Activated T-helper 17 cell treated with anti-CD3 and anti-CD28 coated beads, Interleukin-2, amount 50 U/mL, for 72 hours (primary cell): ENCODE measurements at regions not wholly inside any gene's neighbourhood (a gene's known extent, or its start where the extent isn't known, plus 50 kb on each side); places are given as distances from the start of the nearest gene placed in this dataset.

ENCODE experiments used
- ATAC-seq: fragments of 150-1000 bp; cut with Tn5 transposase; replicated peaks from 2 replicates; pipeline ENCODE4 v1.10.0; 2021; ENCODE audit warnings: mild to moderate bottlenecking, moderate library complexity
- H3K27ac Mint-ChIP-seq: one replicate; pipeline ENCODE4 v1.8.0; 2022; ENCODE audit warnings: mixed read lengths
- H3K27me3 Mint-ChIP-seq: one replicate; pipeline ENCODE4 v1.8.0; 2022; ENCODE audit warnings: mixed read lengths
- H3K36me3 Mint-ChIP-seq: one replicate; pipeline ENCODE4 v1.8.0; 2022; ENCODE audit warnings: low read depth, mild to moderate bottlenecking, mixed read lengths
- H3K4me1 Mint-ChIP-seq: one replicate; pipeline ENCODE4 v1.8.0; 2022; ENCODE audit warnings: mixed read lengths
- H3K4me3 Mint-ChIP-seq: one replicate; pipeline ENCODE4 v1.8.0; 2022; ENCODE audit warnings: mild to moderate bottlenecking, mixed read lengths
- H3K9me3 Mint-ChIP-seq: one replicate; pipeline ENCODE4 v1.8.0; 2022; ENCODE audit warnings: mixed read lengths

GRCh38 chr16:14366974-14367707 is 262.9 kb downstream of the PARN start:
- H3K27ac Mint-ChIP-seq: no peak overlapping the region
- H3K9me3 Mint-ChIP-seq: no peaks in the 10 kb centered on the region
- no peak for ATAC-seq

GRCh38 chr16:14366447-14366846 is 263.6 kb downstream of the PARN start:
- H3K9me3 Mint-ChIP-seq: no peaks in the 10 kb centered on the region
- H3K27ac Mint-ChIP-seq: no peak overlapping the region
- no peaks in the 10 kb centered on the region for H3K36me3 Mint-ChIP-seq
- no peak for ATAC-seq
- no peak overlapping the region for H3K4me3 Mint-ChIP-seq
- no peaks in the 10 kb centered on the region for H3K4me1 Mint-ChIP-seq
- H3K27me3 Mint-ChIP-seq: peaks cover 5% of the 10 kb centered on the region

More at GRCh38 chr16:14366974-14367707, 262.9 kb downstream of the PARN start:
- H3K4me3 Mint-ChIP-seq: no peak overlapping the region
- peaks cover 5% of the 10 kb centered on the region for H3K27me3 Mint-ChIP-seq
- H3K4me1 Mint-ChIP-seq: no peaks in the 10 kb centered on the region
- no peaks in the 10 kb centered on the region for H3K36me3 Mint-ChIP-seq

GRCh38 chr16:14365200-14365851 is 264.7 kb downstream of the PARN start:
- ATAC-seq: no peak
- Mint-ChIP-seq H3K9me3 (no peaks in the 10 kb centered on the region), H3K36me3 (no peaks in the 10 kb centered on the region), H3K4me3 (no peak overlapping the region), H3K27me3 (peaks cover 5% of the 10 kb centered on the region), H3K27ac (no peak overlapping the region), H3K4me1 (no peaks in the 10 kb centered on the region)

GRCh38 chr16:14364386-14365199 is 265.5 kb downstream of the PARN start:
- peaks cover 5% of the 10 kb centered on the region for H3K27me3 Mint-ChIP-seq
- no peaks in the 10 kb centered on the region for H3K36me3 Mint-ChIP-seq
- ATAC-seq: no peak
- H3K4me1 Mint-ChIP-seq: no peaks in the 10 kb centered on the region
- H3K4me3 Mint-ChIP-seq: no peak overlapping the region
- no peaks in the 10 kb centered on the region for H3K9me3 Mint-ChIP-seq
- H3K27ac Mint-ChIP-seq: no peak overlapping the region

- Mint-ChIP-seq H3K36me3 (no peaks in the 10 kb centered on the region), H3K4me3 (no peak overlapping the region), H3K4me1 (no peaks in the 10 kb centered on the region), H3K27me3 (peaks cover 7% of the 10 kb centered on the region), H3K27ac (no peak overlapping the region), H3K9me3 (no peaks in the 10 kb centered on the region)
- no peak for ATAC-seq
Measured at GRCh38 chr16:14364112-14364385, 266.0 kb downstream of the PARN start.

- Mint-ChIP-seq H3K9me3 (no peaks in the 10 kb centered on the region), H3K27ac (no peak overlapping the region), H3K4me3 (no peak overlapping the region), H3K36me3 (no peaks in the 10 kb centered on the region), H3K27me3 (peaks cover 10% of the 10 kb centered on the region), H3K4me1 (no peaks in the 10 kb centered on the region)
- no peak for ATAC-seq
Measured at GRCh38 chr16:14362774-14363371, 267.2 kb downstream of the PARN start.

GRCh38 chr16:14360326-14361037 is 269.6 kb downstream of the PARN start:
- Mint-ChIP-seq H3K9me3 (no peaks in the 10 kb centered on the region), H3K27me3 (peaks cover 10% of the 10 kb centered on the region), H3K4me3 (no peak overlapping the region), H3K36me3 (no peaks in the 10 kb centered on the region), H3K4me1 (peaks cover 2% of the 10 kb centered on the region), H3K27ac (no peak overlapping the region)
- ATAC-seq: no peak

GRCh38 chr16:14358697-14359305 is 271.3 kb downstream of the PARN start:
- H3K9me3 Mint-ChIP-seq: no peaks in the 10 kb centered on the region
- H3K4me3 Mint-ChIP-seq: no peak overlapping the region
- H3K27me3 Mint-ChIP-seq: peaks cover 10% of the 10 kb centered on the region
- H3K36me3 Mint-ChIP-seq: no peaks in the 10 kb centered on the region
- no peak overlapping the region for H3K27ac Mint-ChIP-seq
- no peak for ATAC-seq
- peaks cover 8% of the 10 kb centered on the region for H3K4me1 Mint-ChIP-seq

- no peaks in the 10 kb centered on the region for H3K36me3 Mint-ChIP-seq
- H3K9me3 Mint-ChIP-seq: no peaks in the 10 kb centered on the region
- peaks cover 5% of the 10 kb centered on the region for H3K27me3 Mint-ChIP-seq
- H3K4me1 Mint-ChIP-seq: peaks cover 8% of the 10 kb centered on the region
- no peak overlapping the region for H3K4me3 Mint-ChIP-seq
- H3K27ac Mint-ChIP-seq: no peak overlapping the region
- ATAC-seq: no peak
Measured at GRCh38 chr16:14357328-14357727, 272.7 kb downstream of the PARN start.

GRCh38 chr16:14356064-14356463 is 274.0 kb downstream of the PARN start:
- Mint-ChIP-seq H3K4me1 (peaks cover 8% of the 10 kb centered on the region), H3K27ac (no peak overlapping the region), H3K27me3 (peaks cover 5% of the 10 kb centered on the region), H3K36me3 (no peaks in the 10 kb centered on the region), H3K4me3 (no peak overlapping the region), H3K9me3 (no peaks in the 10 kb centered on the region)
- ATAC-seq: no peak

GRCh38 chr16:14354561-14355351 is 275.3 kb downstream of the PARN start:
- peaks cover 8% of the 10 kb centered on the region for H3K4me1 Mint-ChIP-seq
- no peaks in the 10 kb centered on the region for H3K36me3 Mint-ChIP-seq
- H3K4me3 Mint-ChIP-seq: peak overlapping the region; percentile 53
- no peaks in the 10 kb centered on the region for H3K9me3 Mint-ChIP-seq
- peak; percentile 96 for ATAC-seq
- H3K27ac Mint-ChIP-seq: peak overlapping the region; percentile 5
- H3K27me3 Mint-ChIP-seq: peaks cover 5% of the 10 kb centered on the region

- Mint-ChIP-seq H3K27me3 (peaks cover 3% of the 10 kb centered on the region), H3K4me3 (no peak overlapping the region), H3K36me3 (no peaks in the 10 kb centered on the region), H3K4me1 (peaks cover 8% of the 10 kb centered on the region), H3K9me3 (no peaks in the 10 kb centered on the region), H3K27ac (no peak overlapping the region)
- no peak for ATAC-seq
Measured at GRCh38 chr16:14353340-14353739, 276.7 kb downstream of the PARN start.

GRCh38 chr16:14351647-14352046 is 278.4 kb downstream of the PARN start:
- no peaks in the 10 kb centered on the region for H3K36me3 Mint-ChIP-seq
- H3K27ac Mint-ChIP-seq: no peak overlapping the region
- H3K27me3 Mint-ChIP-seq: peaks cover 3% of the 10 kb centered on the region
- H3K4me1 Mint-ChIP-seq: peaks cover 8% of the 10 kb centered on the region
- no peak overlapping the region for H3K4me3 Mint-ChIP-seq
- no peaks in the 10 kb centered on the region for H3K9me3 Mint-ChIP-seq
- no peak for ATAC-seq
